Right hindlimb (tissue), 1 donor: ENCODE measurements at regions not wholly inside any gene's neighbourhood (a gene's known extent, or its start where the extent isn't known, plus 50 kb on each side); places are given as distances from the start of the nearest gene placed in this dataset.
"Not testable (repeated sequence)": the region's sequence is repeated elsewhere in the genome, so short reads cannot be mapped to it uniquely, and the experiment has no call there.

Experiments used
- DNase-seq: peaks from one replicate; pipeline ENCODE4 v3.0.0-alpha.2; 2018

GRCh38 chr12:11540156-11540555 lies 109.3 kb upstream of the ETV6 start:
- no peak for DNase-seq

DNA sequence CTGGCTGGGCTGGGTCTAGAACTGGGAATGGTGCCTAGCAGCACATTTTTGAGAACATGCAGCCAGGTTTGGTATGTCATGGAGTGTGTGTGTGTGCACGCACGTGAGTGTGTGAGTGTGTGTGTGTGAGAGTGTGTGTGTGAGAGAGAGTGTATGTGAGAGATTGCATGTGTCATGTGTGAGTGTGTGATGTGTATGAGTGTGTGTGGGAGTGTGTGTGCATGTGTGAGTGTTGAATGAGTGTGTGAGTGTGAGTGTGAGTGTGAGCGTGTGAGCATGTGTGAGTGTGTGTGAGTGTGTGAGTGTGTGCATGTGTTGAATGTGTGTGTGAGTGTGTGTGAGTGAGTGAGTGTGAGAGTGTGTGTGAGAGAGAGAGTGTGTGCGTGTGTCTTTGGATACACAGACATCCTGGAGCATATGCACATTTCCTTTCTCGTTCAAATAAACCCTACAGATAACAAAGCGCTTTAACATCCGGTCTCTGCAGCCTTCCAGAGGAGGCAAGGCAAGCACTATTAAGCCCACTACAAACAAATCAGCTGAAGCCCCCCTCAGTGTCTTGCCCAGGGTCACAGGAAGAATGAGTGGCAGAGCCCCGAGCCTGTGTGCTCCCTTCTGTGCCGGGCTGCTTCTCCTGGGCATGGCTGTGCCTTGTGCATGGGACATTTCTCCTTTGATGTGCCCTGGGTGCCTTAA lies 108.7 kb upstream of the ETV6 start:
- DNase-seq = no peak

DNA sequence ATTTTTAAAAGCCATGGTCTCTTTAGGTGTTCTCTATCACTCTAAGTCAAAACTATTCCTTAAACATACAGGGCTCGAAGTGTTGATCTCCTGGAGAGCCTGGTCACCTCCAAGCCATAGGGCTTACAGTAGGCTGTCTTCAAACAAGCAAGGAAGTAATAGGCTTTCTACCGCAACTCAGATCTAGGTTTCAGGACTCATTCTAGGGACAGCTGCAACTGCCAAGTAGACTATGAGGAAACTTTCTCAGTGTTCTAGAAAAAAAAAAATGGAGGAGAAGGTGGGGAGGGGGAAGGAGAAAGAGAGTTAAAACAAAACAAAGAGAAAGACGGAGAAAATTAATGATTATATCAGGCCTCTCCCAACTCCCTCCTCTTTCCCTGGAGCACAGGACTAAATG lies 106.9 kb upstream of the ETV6 start:
- DNase-seq = no peak

DNA sequence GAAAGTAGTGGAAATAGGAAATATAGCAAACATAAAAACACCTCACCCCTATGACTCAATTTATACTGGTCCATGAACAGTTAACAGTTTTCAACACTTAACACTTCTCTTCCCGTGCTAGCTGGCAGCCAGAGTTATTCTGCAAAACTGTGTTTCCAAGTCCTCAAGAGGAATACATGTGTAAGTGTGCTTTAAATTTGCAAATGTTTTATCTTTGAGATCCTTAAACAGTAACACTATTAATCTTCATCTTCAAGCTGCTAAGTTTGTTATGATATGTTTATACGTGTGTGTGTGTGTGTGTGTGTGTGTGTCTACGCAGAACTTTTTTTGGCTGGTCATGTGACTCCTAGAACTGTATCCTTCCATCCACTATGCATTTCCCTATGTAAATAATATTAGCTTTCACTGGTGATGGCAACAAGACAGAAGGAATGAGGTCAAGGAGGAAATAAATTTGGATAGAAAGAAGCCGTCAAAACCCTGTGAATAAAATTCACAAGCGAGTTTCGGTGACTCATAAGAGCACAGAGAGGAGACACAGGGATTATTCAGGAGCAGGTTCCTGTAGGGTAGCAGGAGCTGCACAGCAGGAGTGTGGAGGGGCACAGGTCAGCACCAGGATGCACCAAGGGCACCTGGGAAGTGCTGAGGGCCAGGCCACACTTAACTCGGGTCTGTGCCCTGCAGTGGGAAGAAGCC lies 105.9 kb upstream of the ETV6 start:
- no peak for DNase-seq

DNA sequence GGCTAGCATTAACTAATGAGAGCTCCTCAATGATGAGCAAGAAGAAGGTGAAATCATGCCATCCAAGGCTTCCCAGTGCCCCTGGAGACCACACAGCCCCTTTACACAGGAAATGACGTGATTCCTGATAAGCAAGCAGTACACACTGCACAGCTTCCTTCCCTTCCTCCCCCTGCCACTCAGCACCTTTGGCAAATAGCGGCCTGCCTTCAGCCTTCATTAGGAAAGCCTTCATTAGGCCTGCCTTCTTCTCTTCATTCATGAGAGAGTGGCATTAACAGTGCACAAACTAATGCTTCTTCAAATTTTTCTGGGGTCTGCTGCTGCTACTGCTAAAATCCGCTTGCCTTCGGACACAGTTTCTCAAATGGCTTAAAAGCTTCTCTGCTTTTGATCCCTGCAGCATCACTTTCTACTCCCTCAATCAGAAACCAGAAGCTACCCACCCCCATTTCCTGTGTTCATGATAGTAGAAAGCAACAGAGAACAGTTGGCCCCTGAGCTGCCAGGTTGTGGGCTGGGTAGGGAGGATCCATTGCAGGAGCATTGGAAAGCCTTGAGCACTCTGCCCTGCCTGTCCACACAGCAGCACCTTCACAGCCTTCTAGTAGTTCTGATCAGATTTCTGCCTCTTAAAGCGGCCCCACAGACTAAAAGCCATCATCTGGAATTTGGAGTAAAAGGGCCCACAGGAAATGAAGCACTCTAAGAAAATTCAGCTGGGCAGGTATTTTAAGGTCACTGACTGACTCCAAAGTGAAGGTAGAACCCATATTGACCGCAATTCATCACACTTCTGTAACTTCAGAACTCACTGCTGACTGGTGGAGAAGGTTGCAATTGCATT lies 103.8 kb upstream of the ETV6 start:
- DNase-seq = no peak

DNA sequence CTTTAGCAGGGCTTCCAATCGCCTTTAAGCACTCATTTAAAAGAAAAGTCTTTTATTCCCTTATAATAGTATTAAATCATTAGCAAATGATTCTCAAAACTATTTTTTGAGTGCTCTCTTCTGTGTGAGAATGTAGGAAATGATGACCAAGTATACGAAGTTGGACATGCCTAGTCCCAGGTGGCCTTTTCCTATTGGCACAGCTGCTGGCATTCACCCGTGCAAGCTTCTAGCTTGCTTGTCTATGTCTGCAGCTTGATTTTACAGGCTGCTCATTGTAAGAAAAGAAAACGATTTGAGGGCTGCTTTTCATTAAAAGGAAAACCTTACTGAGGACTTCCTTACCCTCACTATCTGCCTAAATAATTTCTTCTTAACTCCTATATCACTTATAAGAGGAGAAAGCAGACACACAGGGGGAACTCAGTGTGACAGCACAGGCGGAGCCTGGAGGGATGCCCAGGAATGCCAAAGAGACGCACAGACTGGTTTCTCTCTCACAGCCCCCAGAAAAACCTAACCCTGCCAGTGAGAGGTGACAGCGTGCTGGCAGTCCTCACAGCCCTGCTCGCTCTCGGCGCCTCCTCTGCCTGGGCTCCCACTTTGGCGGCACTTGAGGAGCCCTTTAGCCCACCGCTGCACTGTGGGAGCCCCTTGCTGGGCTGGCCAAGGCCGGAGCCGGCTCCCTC lies 102.7 kb upstream of the ETV6 start:
- not testable (repeated sequence) for DNase-seq

DNA sequence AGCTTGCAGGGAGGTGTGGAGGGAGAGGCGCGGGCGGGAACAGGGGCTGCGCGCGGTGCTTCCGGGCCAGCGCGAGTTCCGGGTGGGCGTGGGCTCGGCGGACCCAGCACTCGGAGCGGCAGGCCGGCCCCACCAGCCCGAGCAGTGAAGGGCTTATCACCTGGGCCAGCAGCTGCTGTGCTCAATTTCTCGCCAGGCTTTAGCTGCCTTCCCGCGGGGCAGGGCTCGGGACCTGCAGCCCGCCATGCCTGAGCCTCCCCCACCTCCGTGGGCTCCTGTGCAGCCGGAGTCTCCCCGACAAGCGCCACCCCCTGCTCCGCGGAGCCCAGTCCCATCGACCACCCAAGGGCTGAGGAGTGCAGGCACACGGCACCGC lies 102.2 kb upstream of the ETV6 start:
- not testable (repeated sequence) for DNase-seq

DNA sequence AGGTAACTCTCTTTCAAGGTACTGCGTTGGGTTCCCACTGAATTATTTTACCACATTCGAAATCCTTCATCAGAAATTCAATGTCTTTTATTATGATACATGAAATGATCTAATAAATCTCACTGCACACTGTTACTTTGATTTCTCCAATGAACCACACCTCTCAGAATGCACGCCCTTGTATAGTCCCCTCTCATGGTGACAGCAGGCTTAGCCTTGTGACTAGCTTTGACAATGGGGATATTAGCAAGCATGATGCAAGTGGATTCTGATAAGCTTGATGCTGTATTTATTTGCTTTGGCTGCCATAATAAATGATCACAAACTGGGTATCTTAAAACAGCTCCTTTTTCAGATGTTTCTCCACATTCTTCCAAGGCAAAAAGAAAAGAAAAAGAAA lies 100.4 kb upstream of the ETV6 start:
- DNase-seq = no peak

DNA sequence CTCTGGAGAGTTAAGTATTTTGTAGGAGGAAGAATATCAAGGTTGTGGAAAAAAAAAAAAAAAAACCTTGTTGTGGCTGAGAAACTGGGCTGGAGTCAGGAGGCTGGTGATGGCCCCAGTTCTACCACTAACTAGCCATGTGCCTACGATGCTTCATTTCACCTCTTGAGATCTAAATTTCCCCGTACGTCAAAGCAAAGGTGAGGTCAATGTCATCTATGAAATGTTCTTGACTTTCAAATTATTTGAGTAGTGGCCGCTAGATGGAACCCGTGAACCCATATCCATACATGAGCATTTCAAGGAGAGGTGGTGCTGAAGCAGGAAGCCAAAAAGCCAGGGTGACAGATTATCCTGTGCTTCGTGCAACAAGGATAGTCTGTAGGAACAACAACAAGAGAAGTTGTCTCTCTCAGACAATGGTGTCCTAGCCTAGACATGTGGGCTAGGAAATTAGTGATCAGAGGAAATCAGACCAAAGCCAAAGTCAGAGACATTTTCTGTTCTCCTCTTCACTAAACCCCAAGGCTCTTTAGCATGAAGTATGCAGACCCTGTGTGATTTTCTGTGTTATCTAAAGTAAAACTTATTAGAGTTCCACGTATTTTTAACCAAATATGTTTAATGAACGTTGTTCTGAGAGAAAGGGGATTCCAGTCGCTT lies 95.5 kb upstream of the ETV6 start:
- peak; percentile 47 for DNase-seq

- no peak for DNase-seq
These were observed 94.3 kb upstream of the ETV6 start for GRCh38 chr12:11555195-11555594.

DNA sequence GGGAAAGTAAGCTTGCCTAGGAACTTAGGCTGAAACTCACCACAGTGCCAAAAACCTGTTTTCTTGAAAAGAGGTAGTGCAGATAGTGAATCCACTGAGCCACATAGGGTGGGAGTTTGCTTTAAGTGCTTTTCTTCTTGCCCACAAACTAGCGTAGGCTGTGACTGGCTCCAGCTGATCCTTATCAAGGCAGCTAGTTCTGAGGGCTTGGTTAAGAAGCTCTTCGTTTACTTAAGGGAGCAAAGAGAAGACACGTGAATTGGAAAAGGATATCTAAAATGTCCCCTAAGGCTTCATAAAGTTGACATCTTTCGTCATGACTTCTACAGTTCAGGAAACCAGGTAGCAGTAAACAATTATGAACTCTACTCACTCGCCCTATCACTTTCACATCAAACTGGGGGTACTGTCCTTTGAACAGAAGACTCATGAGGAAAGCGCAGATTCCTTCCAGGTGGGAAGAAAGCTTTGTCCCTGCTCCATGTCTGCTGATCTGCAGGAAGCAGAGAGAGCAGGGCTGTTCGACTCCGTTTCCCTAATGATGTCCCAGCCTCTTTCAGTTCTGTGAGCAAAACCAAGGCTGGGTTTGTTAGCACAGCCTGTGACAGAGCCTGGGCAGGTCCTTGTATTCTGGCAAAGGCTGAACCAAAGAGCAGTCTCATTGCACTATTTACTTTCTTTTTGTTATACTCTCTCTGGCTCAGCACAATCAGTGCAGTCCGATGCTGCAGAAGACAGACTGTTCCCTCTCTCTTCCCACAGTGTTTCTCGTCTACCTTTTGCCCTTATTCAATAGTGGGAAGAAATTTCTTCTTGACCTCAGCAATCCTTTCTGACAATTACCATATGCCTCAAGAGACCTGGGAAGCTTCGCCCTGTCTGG lies 93.5 kb upstream of the ETV6 start:
- DNase-seq = no peak

DNA sequence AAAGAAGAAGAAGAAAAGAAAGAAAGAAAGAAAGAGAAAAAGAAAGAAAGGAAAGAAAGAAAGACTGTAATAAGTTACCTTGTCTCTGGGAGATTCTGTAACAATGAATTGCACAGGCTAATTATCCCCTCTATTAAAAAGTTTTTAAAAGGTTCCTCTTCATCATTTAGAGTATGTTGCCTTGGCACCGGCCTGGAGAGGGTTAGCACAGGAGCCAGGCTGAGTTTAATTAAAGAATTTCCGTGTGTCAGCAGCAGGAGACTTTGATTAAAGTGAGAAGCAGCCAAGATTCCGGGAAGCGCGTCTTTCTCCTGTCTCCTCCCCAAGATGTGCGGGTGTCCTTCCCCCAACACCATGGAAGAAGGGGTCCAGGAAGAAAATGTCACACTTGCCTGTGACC lies 92.8 kb upstream of the ETV6 start:
- no peak for DNase-seq

GRCh38 chr12:11559626-11560340 lies 89.7 kb upstream of the ETV6 start:
- no peak for DNase-seq

GRCh38 chr12:11561411-11561810 lies 88.1 kb upstream of the ETV6 start:
- no peak for DNase-seq

DNA sequence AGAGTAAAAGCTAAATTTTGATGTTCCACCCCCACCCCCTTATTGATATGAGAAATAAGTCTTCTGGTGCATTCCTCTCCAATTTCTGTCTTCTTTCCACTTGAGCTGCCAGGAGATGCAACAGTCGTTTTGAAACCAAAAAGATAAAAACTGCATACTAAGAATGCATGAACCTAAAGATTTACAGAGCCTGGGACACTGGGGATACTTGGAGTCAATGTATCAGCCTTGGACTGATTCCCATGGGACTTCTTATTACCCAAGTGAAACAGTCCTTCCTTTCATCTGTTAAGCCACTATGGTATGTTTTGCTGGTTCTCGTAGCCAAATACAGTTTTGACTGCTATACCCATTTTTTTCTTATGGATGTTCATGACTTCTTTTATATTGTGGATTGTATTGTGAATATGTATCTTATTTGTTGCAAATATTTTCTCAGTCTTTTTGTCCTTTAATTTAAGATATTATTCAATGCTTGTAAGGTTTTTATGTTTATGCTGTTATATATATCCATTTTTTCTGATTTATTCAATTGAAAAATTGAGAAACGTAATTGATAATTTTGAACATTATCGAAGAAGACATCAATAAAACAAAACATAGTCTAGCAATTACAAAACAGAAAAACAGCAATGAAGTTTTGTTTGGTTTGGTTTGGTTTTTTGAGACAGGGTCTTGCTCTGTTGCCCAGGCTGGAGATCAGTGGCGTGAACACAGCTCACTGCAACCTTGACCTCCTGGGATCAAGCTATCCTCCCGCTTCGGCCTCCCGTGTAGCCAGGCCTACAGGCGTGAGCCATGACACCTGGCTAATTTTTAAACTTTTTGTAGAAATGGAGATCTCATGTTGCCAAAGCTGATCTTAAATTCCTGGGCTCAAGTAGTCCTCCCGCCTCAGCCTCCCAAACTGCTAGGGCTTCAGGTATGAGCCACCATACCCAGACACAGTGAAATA lies 85.4 kb upstream of the ETV6 start:
- DNase-seq = no peak

DNA sequence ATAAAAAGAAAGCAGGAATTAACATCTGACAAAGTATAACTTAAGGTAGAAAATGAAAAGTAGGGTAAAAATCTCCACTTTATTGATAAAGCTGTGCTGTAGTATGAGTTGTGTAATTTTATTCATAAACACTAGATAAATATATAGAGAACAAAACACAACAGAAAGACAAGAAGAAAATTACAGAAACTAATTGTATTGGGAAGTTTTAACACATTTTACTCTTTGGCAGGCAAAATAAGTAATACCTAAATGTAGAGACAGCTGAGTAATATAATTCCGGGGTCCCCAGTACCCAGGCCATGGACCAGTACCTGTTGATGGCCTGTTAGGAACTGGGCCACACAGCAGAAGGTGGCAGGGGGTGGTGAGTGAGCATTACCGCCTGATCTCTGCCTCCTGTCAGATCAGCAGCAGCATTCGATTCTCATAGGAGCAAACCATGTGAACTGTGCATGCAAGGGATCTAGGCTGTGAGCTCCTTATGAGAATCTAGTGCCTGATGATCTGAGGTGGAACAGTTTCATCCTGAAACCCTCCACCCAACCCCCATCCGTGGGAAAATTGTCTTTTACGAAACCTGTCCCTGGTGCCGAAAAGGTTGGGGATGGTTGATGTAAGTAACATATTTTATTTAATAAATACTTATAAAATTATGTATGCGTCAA lies 84.4 kb upstream of the ETV6 start:
- DNase-seq = no peak

DNA sequence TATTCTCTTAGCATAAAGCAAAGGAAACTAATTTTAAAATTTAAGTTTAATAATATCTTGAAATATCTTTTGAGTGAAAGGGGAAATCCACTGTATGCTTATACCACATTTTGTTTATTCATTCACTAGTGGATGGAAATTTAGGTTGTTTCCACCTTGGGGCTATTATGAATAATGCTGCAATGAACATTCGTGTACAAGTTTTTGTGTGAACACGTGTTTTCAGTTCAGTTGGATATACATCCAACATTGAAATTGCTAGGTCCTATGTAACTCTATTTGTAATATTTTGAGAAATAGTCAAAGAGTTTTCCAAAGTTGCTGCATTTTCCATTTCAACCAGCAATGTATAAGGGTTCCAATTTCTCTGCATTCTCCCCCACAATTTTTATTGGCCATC lies 83.7 kb upstream of the ETV6 start:
- DNase-seq = no peak

DNA sequence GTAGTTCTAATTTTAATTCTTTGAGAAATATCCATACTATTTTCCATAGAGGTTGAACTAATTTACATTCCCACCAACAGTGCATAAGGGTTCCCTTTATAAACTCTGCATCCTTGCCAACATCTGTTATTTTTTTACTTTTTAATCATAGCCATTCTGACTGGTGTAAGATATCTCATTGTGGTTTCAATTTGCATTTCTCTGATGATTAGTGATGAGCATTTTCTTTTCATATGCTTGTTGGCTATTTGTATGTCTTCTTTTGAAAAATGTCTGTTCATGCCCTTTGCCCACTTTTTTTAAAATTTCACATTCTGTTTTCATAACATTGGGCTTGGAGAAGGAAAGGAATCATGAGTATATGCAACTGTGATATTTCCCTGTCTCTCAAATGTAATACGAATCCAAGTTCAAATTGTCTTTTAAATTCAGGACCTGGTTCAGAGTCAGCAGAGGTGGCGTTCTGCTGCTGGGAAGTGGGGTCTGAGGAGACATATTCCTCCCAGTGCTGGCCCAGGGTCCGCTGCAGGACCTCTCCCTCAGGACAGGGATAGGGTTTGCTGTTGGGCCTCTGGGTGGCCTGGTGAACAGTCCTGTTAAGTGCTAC lies 81.2 kb upstream of the ETV6 start:
- DNase-seq = no peak
